ENCODE measurements at regions not wholly inside any gene's neighbourhood (a gene's known extent, or its start where the extent isn't known, plus 50 kb on each side); places are given as distances from the start of the nearest gene placed in this dataset.

- no peak for FAIRE-seq
Measured at GRCh38 chr15:47383102-47383501, 334.2 kb upstream of the SEMA6D start.

GRCh38 chr15:47383801-47384200 is 333.5 kb upstream of the SEMA6D start:
- Mint-ChIP-seq H3K27me3 (ENCODE audit: low read depth, unreplicated experiment) (no peaks in the 10 kb centered on the region), H3K36me3 (ENCODE audit: low read depth, unreplicated experiment) (no peaks in the 10 kb centered on the region), H3K9me3 (ENCODE audit: unreplicated experiment) (peaks cover 3% of the 10 kb centered on the region), H3K4me1 (ENCODE audit: low read depth, unreplicated experiment) (peaks cover 17% of the 10 kb centered on the region), H3K4me3 (ENCODE audit: unreplicated experiment) (no peak overlapping the region), H3K27ac (ENCODE audit: unreplicated experiment) (peak overlapping the region; percentile 92)
- no peaks in the 10 kb centered on the region for H3K9me3 ChIP-seq (ENCODE audit: insufficient read depth, low read depth, low read length)
- no peak overlapping the region for H3K4me3 ChIP-seq (ENCODE audit: insufficient read depth, low read depth, low read length)
- no peaks in the 10 kb centered on the region for H3K79me2 ChIP-seq (ENCODE audit: insufficient read depth, low read length)
- DNase-seq (ENCODE audit: low read depth) (no peak), FAIRE-seq (no peak)
- no peak overlapping the region for H2AFZ ChIP-seq (ENCODE audit: low read depth, low read length)
- no peaks in the 10 kb centered on the region for H4K20me1 ChIP-seq (ENCODE audit: insufficient read depth, low read length)
- H3K4me1 ChIP-seq (ENCODE audit: insufficient read depth, low read length), result peaks cover 11% of the 10 kb centered on the region
- no peak for TF ChIP-seq EZH2 (IDR thresholded peaks at IDR 0.05; ENCODE audit: insufficient read depth, low read length)
- no peak for TF ChIP-seq CTCF (IDR thresholded peaks at IDR 0.05; ENCODE audit: insufficient read depth, low read depth, low read length)
- H3K27ac ChIP-seq (ENCODE audit: low read depth, low read length), result no peak overlapping the region
- no peaks in the 10 kb centered on the region for H3K36me3 ChIP-seq (ENCODE audit: insufficient read depth, low read length)
- H3K4me2 ChIP-seq (ENCODE audit: low read length), result peak overlapping the region; percentile 55
- no peaks in the 10 kb centered on the region for H3K27me3 ChIP-seq (ENCODE audit: insufficient read depth, low read length)
- H3K9ac ChIP-seq (ENCODE audit: low read length), result peak overlapping the region; percentile 3

More at GRCh38 chr15:47383102-47383501, 334.2 kb upstream of the SEMA6D start:
- Histone ChIP-seq H3K4me3 (ENCODE audit: insufficient read depth, low read depth, low read length) (no peak overlapping the region), H3K36me3 (ENCODE audit: insufficient read depth, low read length) (no peaks in the 10 kb centered on the region), H3K9me3 (ENCODE audit: insufficient read depth, low read depth, low read length) (no peaks in the 10 kb centered on the region), H4K20me1 (ENCODE audit: insufficient read depth, low read length) (no peaks in the 10 kb centered on the region), H3K4me2 (ENCODE audit: low read length) (no peak overlapping the region), H3K27ac (ENCODE audit: low read depth, low read length) (no peak overlapping the region), H3K79me2 (ENCODE audit: insufficient read depth, low read length) (no peaks in the 10 kb centered on the region), H3K9ac (ENCODE audit: low read length) (no peak overlapping the region), H3K4me1 (ENCODE audit: insufficient read depth, low read length) (peaks cover 11% of the 10 kb centered on the region), H2AFZ (ENCODE audit: low read depth, low read length) (no peak overlapping the region), H3K27me3 (ENCODE audit: insufficient read depth, low read length) (no peaks in the 10 kb centered on the region)
- DNase-seq (ENCODE audit: low read depth), result no peak
- Mint-ChIP-seq H3K27me3 (ENCODE audit: low read depth, unreplicated experiment) (no peaks in the 10 kb centered on the region), H3K36me3 (ENCODE audit: low read depth, unreplicated experiment) (no peaks in the 10 kb centered on the region), H3K4me1 (ENCODE audit: low read depth, unreplicated experiment) (peaks cover 17% of the 10 kb centered on the region), H3K27ac (ENCODE audit: unreplicated experiment) (peak overlapping the region; percentile 62), H3K9me3 (ENCODE audit: unreplicated experiment) (peaks cover 3% of the 10 kb centered on the region), H3K4me3 (ENCODE audit: unreplicated experiment) (no peak overlapping the region)
- TF ChIP-seq EZH2 (IDR thresholded peaks at IDR 0.05; ENCODE audit: insufficient read depth, low read length), result no peak
- TF ChIP-seq CTCF (IDR thresholded peaks at IDR 0.05; ENCODE audit: insufficient read depth, low read depth, low read length), result no peak

- Histone ChIP-seq H3K4me1 (ENCODE audit: insufficient read depth, low read length) (peaks cover 11% of the 10 kb centered on the region), H3K4me3 (ENCODE audit: insufficient read depth, low read depth, low read length) (no peak overlapping the region), H3K36me3 (ENCODE audit: insufficient read depth, low read length) (no peaks in the 10 kb centered on the region), H3K79me2 (ENCODE audit: insufficient read depth, low read length) (no peaks in the 10 kb centered on the region), H3K4me2 (ENCODE audit: low read length) (peak overlapping the region; percentile 55), H3K9ac (ENCODE audit: low read length) (peak overlapping the region; percentile 3), H2AFZ (ENCODE audit: low read depth, low read length) (no peak overlapping the region), H4K20me1 (ENCODE audit: insufficient read depth, low read length) (no peaks in the 10 kb centered on the region), H3K9me3 (ENCODE audit: insufficient read depth, low read depth, low read length) (no peaks in the 10 kb centered on the region), H3K27me3 (ENCODE audit: insufficient read depth, low read length) (no peaks in the 10 kb centered on the region), H3K27ac (ENCODE audit: low read depth, low read length) (no peak overlapping the region)
- Mint-ChIP-seq H3K27ac (ENCODE audit: unreplicated experiment) (peak overlapping the region; percentile 92), H3K4me1 (ENCODE audit: low read depth, unreplicated experiment) (peaks cover 17% of the 10 kb centered on the region), H3K27me3 (ENCODE audit: low read depth, unreplicated experiment) (no peaks in the 10 kb centered on the region), H3K36me3 (ENCODE audit: low read depth, unreplicated experiment) (no peaks in the 10 kb centered on the region), H3K9me3 (ENCODE audit: unreplicated experiment) (peaks cover 3% of the 10 kb centered on the region), H3K4me3 (ENCODE audit: unreplicated experiment) (no peak overlapping the region)
- TF ChIP-seq EZH2 (IDR thresholded peaks at IDR 0.05; ENCODE audit: insufficient read depth, low read length), result no peak
- TF ChIP-seq CTCF (IDR thresholded peaks at IDR 0.05; ENCODE audit: insufficient read depth, low read depth, low read length), result no peak
- DNase-seq (ENCODE audit: low read depth) (peak; percentile 89), FAIRE-seq (peak; percentile 67)
Measured at GRCh38 chr15:47384341-47384740, 333.0 kb upstream of the SEMA6D start.

Measured in astrocyte (in vitro differentiated cells and primary cell).